ENCODE measurements at regions not wholly inside any gene's neighbourhood (a gene's known extent, or its start where the extent isn't known, plus 50 kb on each side); places are given as distances from the start of the nearest gene placed in this dataset.

- H3K36me3 ChIP-seq: peaks cover 7% of the 10 kb centered on the region
- no peak for TF ChIP-seq CTCF (IDR thresholded peaks at IDR 0.05)
- no peak overlapping the region for H3K4me3 ChIP-seq (ENCODE audit: low read depth in 1 of 2, low read length in 1 of 2)
- no peak overlapping the region for H3K27ac ChIP-seq
- no peaks in the 10 kb centered on the region for H3K9me3 ChIP-seq
- H3K4me1 ChIP-seq (ENCODE audit: control insufficient read depth in 1 of 2, insufficient read depth in 1 of 2, low read depth in 1 of 2, low read length in 1 of 2): peaks cover 14 to 16% of the 10 kb centered on the region in 2 experiments
- peaks cover 6% of the 10 kb centered on the region for H3K27me3 ChIP-seq
Observed at GRCh38 chr6:26179675-26180074, 92.4 kb downstream of the HFE start.

DNA sequence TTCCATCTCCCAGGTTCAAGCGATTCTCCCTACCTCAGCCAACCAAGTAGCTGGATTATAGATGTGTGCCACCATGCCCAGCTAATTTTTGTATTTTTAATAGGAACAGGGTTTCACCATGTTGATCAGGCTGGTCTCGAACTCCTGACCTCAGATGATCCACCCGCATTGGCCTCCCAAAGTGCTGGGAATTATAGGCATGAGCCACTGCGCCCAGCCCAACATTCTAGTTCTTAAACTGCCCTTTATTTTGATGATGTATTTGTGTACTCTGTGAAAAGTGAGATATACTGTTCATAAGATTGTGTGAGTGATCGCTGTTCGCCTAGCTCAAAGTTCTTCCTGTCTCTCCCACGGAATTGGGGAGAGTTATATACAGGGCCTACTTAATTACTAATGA lies 93.1 kb downstream of the HFE start:
- no peak for TF ChIP-seq CTCF (IDR thresholded peaks at IDR 0.05)
- no peak overlapping the region for H3K27ac ChIP-seq

GRCh38 chr6:26183237-26183580 lies 96.0 kb downstream of the HFE start:
- H3K4me3 ChIP-seq (ENCODE audit: low read depth in 1 of 2, low read length in 1 of 2): peak overlapping the region; percentile 47 to 51
- H3K36me3 ChIP-seq: peaks cover 16% of the 10 kb centered on the region
- peaks cover 14% of the 10 kb centered on the region for H3K27me3 ChIP-seq
- H3K4me1 ChIP-seq (ENCODE audit: control insufficient read depth in 1 of 2, insufficient read depth in 1 of 2, low read depth in 1 of 2, low read length in 1 of 2): peaks cover 19 to 21% of the 10 kb centered on the region in 2 experiments
- peak overlapping the region; percentile 51 for H3K27ac ChIP-seq
- no peak for TF ChIP-seq CTCF (IDR thresholded peaks at IDR 0.05)
- H3K9me3 ChIP-seq: no peaks in the 10 kb centered on the region

More for the DNA sequence above, 93.1 kb downstream of the HFE start:
- Histone ChIP-seq H3K9me3 (no peaks in the 10 kb centered on the region), H3K27me3 (peaks cover 11% of the 10 kb centered on the region), H3K4me3 (ENCODE audit: low read depth in 1 of 2, low read length in 1 of 2) (no peak overlapping the region), H3K36me3 (peaks cover 7% of the 10 kb centered on the region), H3K4me1 (ENCODE audit: control insufficient read depth in 1 of 2, insufficient read depth in 1 of 2, low read depth in 1 of 2, low read length in 1 of 2) (peaks cover 14 to 16% of the 10 kb centered on the region in 2 experiments)

DNA sequence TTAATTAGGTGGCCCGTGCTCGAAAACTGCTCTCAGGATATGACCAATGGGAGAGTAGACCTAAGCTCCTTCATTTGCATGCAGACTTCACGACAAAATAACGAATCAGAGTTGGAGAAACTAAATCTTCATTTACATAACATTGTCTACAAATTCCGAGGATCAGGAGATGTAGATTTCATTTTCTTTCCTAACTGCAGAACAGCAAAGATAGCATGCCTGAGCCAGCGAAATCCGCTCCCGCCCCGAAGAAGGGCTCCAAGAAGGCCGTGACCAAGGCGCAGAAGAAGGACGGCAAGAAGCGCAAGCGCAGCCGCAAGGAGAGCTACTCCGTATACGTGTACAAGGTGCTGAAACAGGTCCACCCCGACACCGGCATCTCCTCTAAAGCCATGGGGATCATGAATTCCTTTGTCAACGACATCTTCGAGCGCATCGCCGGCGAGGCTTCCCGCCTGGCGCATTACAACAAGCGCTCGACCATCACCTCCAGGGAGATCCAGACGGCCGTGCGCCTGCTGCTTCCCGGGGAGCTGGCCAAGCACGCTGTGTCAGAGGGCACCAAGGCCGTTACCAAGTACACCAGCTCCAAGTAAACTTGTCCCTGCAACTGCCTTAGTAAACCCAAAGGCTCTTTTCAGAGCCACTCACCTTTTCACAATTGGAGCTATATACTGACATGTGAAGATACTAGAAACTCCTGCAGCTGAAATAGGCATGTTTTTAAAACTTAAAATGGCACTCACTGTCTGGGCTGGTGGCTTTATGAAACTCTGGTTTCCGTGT lies 96.5 kb downstream of the HFE start:
- H3K4me3 ChIP-seq (ENCODE audit: low read depth in 1 of 2, low read length in 1 of 2): peak overlapping the region; percentile 47 to 51
- peak overlapping the region; percentile 51 for H3K27ac ChIP-seq
- H3K9me3 ChIP-seq: no peaks in the 10 kb centered on the region
- H3K4me1 ChIP-seq (ENCODE audit: control insufficient read depth in 1 of 2, insufficient read depth in 1 of 2, low read depth in 1 of 2, low read length in 1 of 2): peaks cover 24 to 27% of the 10 kb centered on the region in 2 experiments
- no peak for TF ChIP-seq CTCF (IDR thresholded peaks at IDR 0.05)
- peaks cover 18% of the 10 kb centered on the region for H3K27me3 ChIP-seq
- peaks cover 14% of the 10 kb centered on the region for H3K36me3 ChIP-seq

- Histone ChIP-seq H3K36me3 (peaks cover 9% of the 10 kb centered on the region), H3K27ac (peak overlapping the region; percentile 51), H3K4me3 (ENCODE audit: low read depth in 1 of 2, low read length in 1 of 2) (peak overlapping the region; percentile 47 to 51), H3K9me3 (no peaks in the 10 kb centered on the region), H3K4me1 (ENCODE audit: control insufficient read depth in 1 of 2, insufficient read depth in 1 of 2, low read depth in 1 of 2, low read length in 1 of 2) (peaks cover 31 to 32% of the 10 kb centered on the region in 2 experiments), H3K27me3 (peaks cover 18% of the 10 kb centered on the region)
- no peak for TF ChIP-seq CTCF (IDR thresholded peaks at IDR 0.05)
Observed at GRCh38 chr6:26184367-26184891, 97.2 kb downstream of the HFE start.

All from neutrophil (primary cell).